Thymus (tissue), 11 donors: ENCODE measurements at regions not wholly inside any gene's neighbourhood (a gene's known extent, or its start where the extent isn't known, plus 50 kb on each side); places are given as distances from the start of the nearest gene placed in this dataset.

Source experiments
- DNase-seq, 9 donors: peaks; one replicate each; pipeline ENCODE4 v3.0.0-alpha.2; 2013; ENCODE audit warnings: low spot score in 9 of 9, low read depth in 6 of 9, missing footprints in 1 of 9
- H3K27ac ChIP-seq, 2 donors: one replicate each; pipeline ENCODE4 v1.5.1; 2013; ENCODE audit warnings: control low read depth in 1 of 2, low read depth in 1 of 2, low read length in 1 of 2, mild to moderate bottlenecking in 1 of 2, moderate library complexity in 1 of 2
- H3K27me3 ChIP-seq, 2 donors: one replicate each; pipeline ENCODE4 v1.5.1; 2013; ENCODE audit warnings: low read length in 1 of 2; ENCODE audit not compliant: control insufficient read depth in 2 of 2, insufficient read depth in 1 of 2
- H3K36me3 ChIP-seq, 2 donors: one replicate each; pipeline ENCODE4 v1.5.1; 2013; ENCODE audit warnings: low read length in 1 of 2, mild to moderate bottlenecking in 1 of 2, moderate library complexity in 1 of 2; ENCODE audit not compliant: control insufficient read depth in 2 of 2, insufficient read depth in 2 of 2
- H3K4me1 ChIP-seq, 2 donors: one replicate each; pipeline ENCODE4 v1.5.1; 2013; ENCODE audit warnings: low read length in 2 of 2; ENCODE audit not compliant: control insufficient read depth in 2 of 2, insufficient read depth in 2 of 2
- H3K4me3 ChIP-seq, 2 donors: one replicate each; pipeline ENCODE4 v1.5.1; 2013; ENCODE audit warnings: low read length in 2 of 2, control low read depth in 1 of 2, mild to moderate bottlenecking in 1 of 2
- H3K9me3 ChIP-seq, 2 donors: one replicate each; pipeline ENCODE4 v1.5.1; 2013; ENCODE audit warnings: low read length in 1 of 2, mild to moderate bottlenecking in 1 of 2; ENCODE audit not compliant: control insufficient read depth in 2 of 2, insufficient read depth in 1 of 2
- WGBS: extraction: QIAGEN DNeasy Blood & Tissue Kit; methylation state at CpG from one replicate; pipeline ENCODE4 v1.1.7; 2013; 5-methylcytosine and 5-hydroxymethylcytosine counted together
- donor health status: healthy.

- DNase-seq, result no peak
- no peak overlapping the region for H3K4me3 ChIP-seq
- H3K4me1 ChIP-seq, result no peaks in the 10 kb centered on the region
- no peak overlapping the region for H3K27ac ChIP-seq
- H3K9me3 ChIP-seq, result no peaks in the 10 kb centered on the region
- 96% methylated on average over 1 of the region's 1 CpG for WGBS
- H3K36me3 ChIP-seq, result no peaks in the 10 kb centered on the region
- H3K27me3 ChIP-seq, result no peaks in the 10 kb centered on the region
These were observed 545.1 kb upstream of the PKDCC start for GRCh38 chr2:41502752-41503151.

- DNase-seq, result no peak
- H3K4me1 ChIP-seq, result no peaks in the 10 kb centered on the region
- H3K27me3 ChIP-seq, result no peaks in the 10 kb centered on the region
- no peak overlapping the region for H3K27ac ChIP-seq
- H3K4me3 ChIP-seq, result no peak overlapping the region
- H3K9me3 ChIP-seq, result no peaks in the 10 kb centered on the region
- 94% methylated on average over 2 of the region's 2 CpGs for WGBS
- H3K36me3 ChIP-seq, result no peaks in the 10 kb centered on the region
These were observed 543.3 kb upstream of the PKDCC start for GRCh38 chr2:41504532-41504931.

GRCh38 chr2:41510108-41510507 lies 537.7 kb upstream of the PKDCC start:
- no peak overlapping the region for H3K4me3 ChIP-seq
- DNase-seq, result no peak
- 11% methylated on average over 4 of the region's 4 CpGs for WGBS

GRCh38 chr2:41521211-41521610 lies 526.6 kb upstream of the PKDCC start:
- Histone ChIP-seq H3K27ac (no peak overlapping the region), H3K36me3 (no peaks in the 10 kb centered on the region), H3K9me3 (no peaks in the 10 kb centered on the region), H3K27me3 (no peaks in the 10 kb centered on the region), H3K4me1 (no peaks in the 10 kb centered on the region), H3K4me3 (no peak overlapping the region)
- DNase-seq, result no peak

More at GRCh38 chr2:41510108-41510507, 537.7 kb upstream of the PKDCC start:
- Histone ChIP-seq H3K9me3 (no peaks in the 10 kb centered on the region), H3K27ac (no peak overlapping the region), H3K36me3 (no peaks in the 10 kb centered on the region), H3K4me1 (no peaks in the 10 kb centered on the region), H3K27me3 (no peaks in the 10 kb centered on the region)

- no peak overlapping the region for H3K4me3 ChIP-seq
- H3K4me1 ChIP-seq, result no peaks in the 10 kb centered on the region
- H3K27me3 ChIP-seq, result no peaks in the 10 kb centered on the region
These were observed 520.1 kb upstream of the PKDCC start for GRCh38 chr2:41527525-41528323.

GRCh38 chr2:41535575-41535974 lies 512.2 kb upstream of the PKDCC start:
- Histone ChIP-seq H3K27me3 (no peaks in the 10 kb centered on the region), H3K4me1 (no peaks in the 10 kb centered on the region), H3K9me3 (peaks cover 0 to 5% of the 10 kb centered on the region in 2 donors), H3K36me3 (no peaks in the 10 kb centered on the region), H3K4me3 (no peak overlapping the region), H3K27ac (no peak overlapping the region)
- no peak for DNase-seq
- WGBS, result 96% methylated on average over 3 of the region's 3 CpGs

More at GRCh38 chr2:41527525-41528323, 520.1 kb upstream of the PKDCC start:
- H3K36me3 ChIP-seq, result no peaks in the 10 kb centered on the region
- H3K27ac ChIP-seq, result no peak overlapping the region
- DNase-seq, result no peak
- WGBS, result 94% methylated on average over 6 of the region's 6 CpGs
- no peaks in the 10 kb centered on the region for H3K9me3 ChIP-seq

GRCh38 chr2:41540272-41540998 lies 507.4 kb upstream of the PKDCC start:
- Histone ChIP-seq H3K4me1 (no peaks in the 10 kb centered on the region), H3K4me3 (no peak overlapping the region), H3K36me3 (no peaks in the 10 kb centered on the region), H3K27ac (no peak overlapping the region), H3K9me3 (peaks cover 0 to 5% of the 10 kb centered on the region in 2 donors), H3K27me3 (no peaks in the 10 kb centered on the region)
- no peak for DNase-seq
- 97% methylated on average over 2 of the region's 2 CpGs for WGBS

GRCh38 chr2:41543726-41544125 lies 504.1 kb upstream of the PKDCC start:
- DNase-seq, result no peak
- no peaks in the 10 kb centered on the region for H3K4me1 ChIP-seq
- 97% methylated on average over 2 of the region's 2 CpGs for WGBS
- H3K4me3 ChIP-seq, result no peak overlapping the region
- H3K9me3 ChIP-seq, result no peaks in the 10 kb centered on the region
- no peaks in the 10 kb centered on the region for H3K27me3 ChIP-seq
- no peak overlapping the region for H3K27ac ChIP-seq
- H3K36me3 ChIP-seq, result no peaks in the 10 kb centered on the region

- Histone ChIP-seq H3K36me3 (no peaks in the 10 kb centered on the region), H3K4me1 (no peaks in the 10 kb centered on the region), H3K9me3 (no peaks in the 10 kb centered on the region), H3K27me3 (no peaks in the 10 kb centered on the region), H3K27ac (no peak overlapping the region), H3K4me3 (no peak overlapping the region)
- no peak for DNase-seq
- 75% methylated on average over 5 of the region's 5 CpGs for WGBS
These were observed 503.1 kb upstream of the PKDCC start for GRCh38 chr2:41544709-41545108.
